ENCODE measurements at regions not wholly inside any gene's neighbourhood (a gene's known extent, or its start where the extent isn't known, plus 50 kb on each side); places are given as distances from the start of the nearest gene placed in this dataset.

GRCh38 chr2:173759959-173760358 lies 205.2 kb downstream of the SP3 start:
- H3T11ph ChIP-seq (ENCODE audit: low read length): no peak overlapping the region
- H3K79me2 ChIP-seq (ENCODE audit: insufficient read depth, low read length): no peaks in the 10 kb centered on the region
- DNase-seq: no peak
- no peak overlapping the region for H2BK12ac ChIP-seq (ENCODE audit: insufficient read length, low read depth, low read length)
- no peak overlapping the region for H3K9ac ChIP-seq (ENCODE audit: extremely low read depth, insufficient read length, low read length)
- no peak overlapping the region for H3K4ac ChIP-seq (ENCODE audit: low read depth, low read length)
- no peaks in the 10 kb centered on the region for H3K79me1 ChIP-seq (ENCODE audit: insufficient read depth, low read depth, low read length, poor library complexity, severe bottlenecking)
- no peaks in the 10 kb centered on the region for H3K27me3 Mint-ChIP-seq (ENCODE audit: low read depth)
- H3K9me3 ChIP-seq (ENCODE audit: control insufficient read depth, low read depth, low read length): no peaks in the 10 kb centered on the region
- WGBS (ENCODE audit: extremely low coverage, insufficient read length, low lambda C conversion rate): no CpG with 5 or more reads among the region's 6 CpGs
- H2BK120ac ChIP-seq (ENCODE audit: low read depth, low read length, poor library complexity, severe bottlenecking): no peak overlapping the region
- H3K23me2 ChIP-seq (ENCODE audit: insufficient read length, low read depth, low read length, poor library complexity, severe bottlenecking): no peaks in the 10 kb centered on the region
- H2BK15ac ChIP-seq (ENCODE audit: low read depth, low read length): no peak overlapping the region
- no peak overlapping the region for H3K14ac ChIP-seq (ENCODE audit: insufficient read depth, low read length)
- H3K27ac ChIP-seq (ENCODE audit: insufficient read length, low read depth, low read length): no peak overlapping the region
- H3K4me2 ChIP-seq (ENCODE audit: insufficient read depth, insufficient read length, low read length): no peak overlapping the region
- H3K18ac ChIP-seq (ENCODE audit: insufficient read length, low read depth, low read length): no peak overlapping the region
- H4K8ac ChIP-seq (replicated peaks; ENCODE audit: insufficient read length, low read depth, low read length): no peak overlapping the region
- no peak overlapping the region for H2AK5ac ChIP-seq (ENCODE audit: insufficient read length, low read length)
- H3K9me3 Mint-ChIP-seq: no peaks in the 10 kb centered on the region; a peak in 1 of 5 replicates
- no peak overlapping the region for H3K4me3 Mint-ChIP-seq
- no peak overlapping the region for H3K23ac ChIP-seq (ENCODE audit: insufficient read length, low read depth, low read length)
- no peaks in the 10 kb centered on the region for H3K27me3 ChIP-seq (ENCODE audit: insufficient read depth, low read length)
- TF ChIP-seq CTCF (conservative IDR thresholded peaks at IDR 0.05): no peak
- no peak overlapping the region for H3K56ac ChIP-seq (ENCODE audit: insufficient read length, low read depth, low read length)
- no peak overlapping the region for H4K5ac ChIP-seq (ENCODE audit: insufficient read length, low read depth, low read length)
- H2AFZ ChIP-seq (ENCODE audit: low read length): no peak overlapping the region
- H4K91ac ChIP-seq (ENCODE audit: insufficient read length, low read depth, low read length): no peak overlapping the region
- H4K20me1 ChIP-seq (ENCODE audit: control insufficient read depth, insufficient read depth, insufficient read length): no peaks in the 10 kb centered on the region
- H2BK5ac ChIP-seq (ENCODE audit: insufficient read length, low read length): no peak overlapping the region
- H3K4me1 ChIP-seq (ENCODE audit: insufficient read depth, low read length): peaks cover 9% of the 10 kb centered on the region; the same call in 1 of the 2 replicates
- peaks cover 65 to 66% of the 10 kb centered on the region in 2 experiments for H3K4me1 Mint-ChIP-seq
- no peaks in the 10 kb centered on the region; a peak in 1 of 7 replicates for H3K36me3 Mint-ChIP-seq (ENCODE audit: insufficient read depth in 1 of 3, low read depth in 3 of 3)
- no peak overlapping the region for H2BK20ac ChIP-seq (ENCODE audit: low read depth, low read length, poor library complexity, severe bottlenecking)
- peak overlapping the region; percentile 87 to 97 (median 95) for H3K27ac Mint-ChIP-seq
